ENCODE measurements at regions not wholly inside any gene's neighbourhood (a gene's known extent, or its start where the extent isn't known, plus 50 kb on each side); places are given as distances from the start of the nearest gene placed in this dataset.
"Not testable (repeated sequence)": the region's sequence is repeated elsewhere in the genome, so short reads cannot be mapped to it uniquely, and the experiment has no call there.

DNA sequence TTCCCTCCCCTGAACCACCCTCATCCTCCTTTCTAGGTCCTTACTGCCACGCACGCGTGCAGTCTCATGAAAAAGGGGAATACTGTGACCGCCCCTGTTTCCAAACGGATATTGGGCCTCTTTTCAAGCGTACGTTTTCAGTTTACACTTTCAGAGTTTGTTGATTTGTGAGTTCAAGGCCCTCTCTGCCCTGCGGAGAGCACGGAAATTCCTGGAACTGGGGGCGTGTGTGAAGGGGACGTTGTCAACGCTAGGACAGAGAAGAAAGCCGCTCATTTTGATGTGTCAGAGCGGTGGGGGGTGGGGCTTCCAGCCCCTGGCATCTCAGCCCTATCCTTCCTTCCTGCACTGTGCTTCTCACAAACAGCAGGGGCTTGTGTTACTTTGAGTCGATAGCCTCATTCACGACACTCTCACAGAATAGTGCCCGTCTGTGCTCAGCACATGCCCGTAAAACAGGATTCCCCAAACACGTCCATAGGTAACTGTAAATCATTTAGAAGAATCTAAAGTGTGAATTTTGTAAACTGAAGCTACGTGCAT, 137.6 kb upstream of the PEG3 start:
- no peak for TF ChIP-seq CTCF (IDR thresholded peaks at IDR 0.05; ENCODE audit: insufficient read depth, missing control alignments)
- DNase-seq (ENCODE audit: insufficient read length, low spot score), result no peak
- FAIRE-seq, result no peak

DNA sequence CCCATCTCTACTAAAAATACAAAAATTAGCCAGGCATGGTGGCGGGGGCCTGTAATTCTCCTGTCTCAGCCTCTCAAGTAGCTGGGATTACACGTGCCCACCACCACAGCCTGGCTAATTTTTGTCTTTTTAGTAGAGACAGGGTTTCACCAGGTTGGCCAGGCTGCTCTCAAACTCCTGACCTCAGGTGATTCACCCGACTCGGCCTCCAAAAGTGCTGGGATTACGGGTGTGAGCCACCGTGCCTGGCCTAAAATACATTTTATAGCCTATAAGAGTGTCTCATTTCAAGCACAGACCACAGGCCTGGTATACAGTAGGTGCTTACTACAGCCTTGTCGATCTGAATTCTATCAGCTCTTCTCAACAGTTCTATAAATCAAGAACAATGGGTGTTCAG, 139.5 kb upstream of the USP29 start:
- not testable (repeated sequence) for DNase-seq (ENCODE audit: insufficient read length, low spot score); FAIRE-seq

GRCh38 chr19:56980906-56981305, 138.9 kb upstream of the USP29 start:
- no peak for TF ChIP-seq CTCF (IDR thresholded peaks at IDR 0.05; ENCODE audit: insufficient read depth, missing control alignments)
- DNase-seq (ENCODE audit: insufficient read length, low spot score) (no peak), FAIRE-seq (no peak)

DNA sequence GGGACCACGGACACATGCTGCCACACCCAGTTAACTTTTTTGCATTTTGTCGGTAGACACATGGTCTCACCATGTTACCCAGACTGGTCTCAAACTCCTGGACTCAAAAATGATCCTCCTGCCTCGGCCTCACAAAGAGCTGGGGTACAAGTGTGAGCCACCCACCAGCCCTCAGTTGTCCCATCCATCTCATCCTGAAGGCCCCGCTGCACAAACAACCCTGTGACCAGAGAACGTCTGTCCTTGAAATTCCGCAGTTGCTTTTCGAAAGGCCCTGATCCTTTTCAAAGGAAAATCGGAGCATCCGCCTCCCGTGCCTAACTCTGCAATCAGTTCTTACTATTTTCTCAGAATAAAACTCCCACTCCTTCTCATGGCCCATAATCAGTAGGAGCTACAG, 138.3 kb upstream of the USP29 start:
- not testable (repeated sequence) for DNase-seq (ENCODE audit: insufficient read length, low spot score); FAIRE-seq

GRCh38 chr19:56983171-56983570, 136.6 kb upstream of the USP29 start:
- FAIRE-seq (no peak), DNase-seq (ENCODE audit: insufficient read length, low spot score) (no peak)
- no peak for TF ChIP-seq CTCF (IDR thresholded peaks at IDR 0.05; ENCODE audit: insufficient read depth, missing control alignments)

DNA sequence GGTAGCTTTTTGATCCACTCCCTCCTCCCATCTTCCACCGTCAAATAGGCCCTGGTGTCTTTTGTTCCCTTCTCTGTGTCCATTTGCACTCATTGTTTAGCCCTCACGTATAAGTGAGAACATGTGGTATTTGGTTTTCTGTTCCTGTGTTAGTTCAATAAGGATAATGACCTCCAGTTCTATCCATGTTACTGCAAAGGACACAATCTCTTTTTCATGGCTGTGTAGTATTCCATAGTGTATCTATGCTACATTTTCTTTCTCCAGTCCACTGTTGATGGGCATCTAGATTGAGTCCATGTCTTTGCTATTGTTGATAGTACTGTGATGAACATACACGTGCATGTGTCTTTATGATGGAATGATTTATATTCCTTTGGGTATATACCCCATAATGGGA, 136.0 kb upstream of the USP29 start:
- no peak for FAIRE-seq
- no peak for TF ChIP-seq CTCF (IDR thresholded peaks at IDR 0.05; ENCODE audit: insufficient read depth, missing control alignments)
- DNase-seq (ENCODE audit: insufficient read length, low spot score), result no peak

DNA sequence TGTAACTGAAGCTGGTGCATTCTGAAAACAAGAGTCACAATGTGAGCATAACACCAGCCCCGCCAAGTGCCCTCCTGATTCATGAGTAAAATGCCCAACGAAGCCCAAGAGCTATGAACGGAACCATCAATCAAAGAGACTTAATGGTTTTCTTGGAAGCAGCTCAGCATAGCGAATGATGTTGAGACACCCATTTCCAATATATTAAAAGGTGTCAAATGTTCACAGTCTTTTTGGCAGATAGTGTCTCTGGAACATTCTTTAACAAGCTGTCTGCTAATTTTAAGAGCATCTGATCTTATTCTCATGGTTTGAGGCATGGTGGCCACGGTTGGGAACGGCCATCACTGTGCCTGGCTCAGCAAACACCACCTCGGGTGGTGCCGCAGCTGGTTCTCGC, 133.4 kb upstream of the USP29 start:
- no peak for FAIRE-seq
- no peak for TF ChIP-seq CTCF (IDR thresholded peaks at IDR 0.05; ENCODE audit: insufficient read depth, missing control alignments)
- no peak for DNase-seq (ENCODE audit: insufficient read length, low spot score)

DNA sequence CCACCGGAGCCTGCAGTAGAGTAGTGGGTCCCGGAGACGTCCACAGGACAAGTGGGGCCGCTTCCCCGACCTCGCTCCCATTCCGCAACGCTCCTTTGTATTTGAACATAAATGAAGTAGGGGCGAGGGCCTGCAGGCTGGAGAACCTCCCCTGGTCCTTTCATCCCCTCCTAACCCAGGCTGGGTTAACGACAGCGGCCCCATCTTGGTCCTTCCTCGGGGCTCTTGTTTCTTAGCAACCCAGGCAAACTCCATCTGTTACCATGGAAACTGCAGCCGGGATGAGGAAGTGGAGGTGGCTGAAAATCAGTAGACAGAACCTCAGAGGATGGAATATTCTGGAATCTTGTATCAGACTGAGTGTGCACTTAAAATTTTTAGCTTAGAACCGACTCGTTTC, 132.6 kb upstream of the USP29 start:
- no peak for FAIRE-seq
- TF ChIP-seq CTCF (IDR thresholded peaks at IDR 0.05; ENCODE audit: insufficient read depth, missing control alignments), result no peak
- DNase-seq (ENCODE audit: insufficient read length, low spot score), result no peak
